ENCODE measurements at regions not wholly inside any gene's neighbourhood (a gene's known extent, or its start where the extent isn't known, plus 50 kb on each side); places are given as distances from the start of the nearest gene placed in this dataset.

- peak in 1 of 5 donors; percentile 45 for DNase-seq
Measured at GRCh38 chr17:77476931-77477805, 336.4 kb downstream of the SEC14L1 start.

DNA sequence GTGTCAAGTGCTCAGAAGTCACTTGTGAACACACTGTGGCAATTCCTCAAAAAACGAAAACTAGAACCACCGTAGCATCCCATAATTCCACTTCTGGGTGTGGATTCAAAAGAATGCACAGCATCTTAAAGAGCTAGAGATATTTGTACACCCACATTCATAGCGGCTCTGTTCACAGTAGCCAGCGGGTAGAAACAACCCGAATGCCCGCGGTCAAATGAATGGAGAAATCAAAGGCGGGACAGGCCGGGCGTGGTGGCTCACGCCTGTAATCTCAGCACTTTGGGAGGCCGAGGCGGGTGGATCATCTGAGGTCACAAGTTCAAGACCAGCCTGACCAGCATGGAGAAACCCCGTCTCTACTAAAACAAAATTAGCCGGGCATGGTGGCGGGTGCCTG, 337.5 kb downstream of the SEC14L1 start:
- DNase-seq, result no peak

DNA sequence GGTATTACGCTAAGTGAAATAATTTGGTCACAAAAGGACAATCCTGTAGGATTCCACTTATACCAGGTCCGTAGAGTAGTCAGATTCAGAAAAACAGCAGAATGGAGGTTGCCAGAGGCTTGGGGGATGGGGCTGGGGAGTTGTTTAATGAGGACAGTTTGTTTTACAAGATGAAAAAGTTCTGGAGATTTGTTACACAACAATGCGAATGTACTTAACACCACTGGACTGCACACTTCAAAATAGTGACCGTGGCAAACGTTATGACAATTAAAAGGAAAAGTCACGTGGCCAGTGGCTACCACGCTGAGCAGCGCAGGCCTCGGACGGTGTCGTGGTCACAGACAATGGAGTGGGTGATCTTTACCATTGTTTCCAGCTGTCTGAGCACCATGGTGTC, 338.1 kb downstream of the SEC14L1 start:
- DNase-seq, result no peak

- DNase-seq, result no peak
Measured at GRCh38 chr17:77479372-77480198, 338.8 kb downstream of the SEC14L1 start.

DNA sequence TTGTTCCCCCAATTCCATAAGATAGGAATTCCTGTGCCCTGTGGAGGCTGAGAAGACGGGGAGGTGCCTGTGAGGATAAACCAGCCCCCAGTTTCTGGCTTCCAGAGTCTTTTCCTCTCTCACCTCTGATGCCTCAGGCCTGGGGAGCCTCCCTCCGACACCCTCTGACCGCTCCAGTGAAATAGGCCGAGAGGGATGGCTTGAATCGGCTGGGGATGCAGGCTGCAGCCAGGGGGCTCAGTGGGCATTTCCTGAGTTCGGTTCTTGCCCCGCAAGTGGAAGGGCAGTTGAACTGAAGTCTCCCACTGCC, 339.4 kb downstream of the SEC14L1 start:
- no peak for DNase-seq

- no peak for DNase-seq
Measured at GRCh38 chr17:77480509-77481215, 339.9 kb downstream of the SEC14L1 start.

- no peak for DNase-seq
Measured at GRCh38 chr17:77481476-77482374, 341.0 kb downstream of the SEC14L1 start.

- no peak for DNase-seq
Measured at GRCh38 chr17:77482375-77483127, 341.8 kb downstream of the SEC14L1 start.

GRCh38 chr17:77483128-77483598, 342.4 kb downstream of the SEC14L1 start:
- no peak for DNase-seq

GRCh38 chr17:77484111-77484510, 343.3 kb downstream of the SEC14L1 start:
- no peak for DNase-seq

- no peak for DNase-seq
Measured at GRCh38 chr17:77485089-77485833, 344.5 kb downstream of the SEC14L1 start.

DNA sequence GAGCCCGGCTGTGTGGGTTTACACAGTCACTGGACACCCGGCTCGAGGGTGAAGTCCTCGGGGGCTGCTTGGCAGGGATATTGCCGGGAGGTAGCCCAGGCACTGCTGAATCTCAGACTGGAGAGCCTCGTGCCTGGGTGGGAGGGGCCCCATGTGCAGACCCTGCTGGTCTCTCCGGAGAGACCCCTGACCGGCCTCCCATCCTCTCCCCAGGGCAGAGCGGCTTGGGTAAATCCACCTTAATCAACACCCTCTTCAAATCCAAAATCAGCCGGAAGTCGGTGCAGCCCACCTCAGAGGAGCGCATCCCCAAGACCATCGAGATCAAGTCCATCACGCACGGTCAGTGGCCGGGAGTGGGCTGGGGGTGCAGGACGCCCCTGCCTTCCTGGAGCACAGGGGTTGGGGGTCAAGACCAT, 346.5 kb downstream of the SEC14L1 start:
- DNase-seq, result no peak

DNA sequence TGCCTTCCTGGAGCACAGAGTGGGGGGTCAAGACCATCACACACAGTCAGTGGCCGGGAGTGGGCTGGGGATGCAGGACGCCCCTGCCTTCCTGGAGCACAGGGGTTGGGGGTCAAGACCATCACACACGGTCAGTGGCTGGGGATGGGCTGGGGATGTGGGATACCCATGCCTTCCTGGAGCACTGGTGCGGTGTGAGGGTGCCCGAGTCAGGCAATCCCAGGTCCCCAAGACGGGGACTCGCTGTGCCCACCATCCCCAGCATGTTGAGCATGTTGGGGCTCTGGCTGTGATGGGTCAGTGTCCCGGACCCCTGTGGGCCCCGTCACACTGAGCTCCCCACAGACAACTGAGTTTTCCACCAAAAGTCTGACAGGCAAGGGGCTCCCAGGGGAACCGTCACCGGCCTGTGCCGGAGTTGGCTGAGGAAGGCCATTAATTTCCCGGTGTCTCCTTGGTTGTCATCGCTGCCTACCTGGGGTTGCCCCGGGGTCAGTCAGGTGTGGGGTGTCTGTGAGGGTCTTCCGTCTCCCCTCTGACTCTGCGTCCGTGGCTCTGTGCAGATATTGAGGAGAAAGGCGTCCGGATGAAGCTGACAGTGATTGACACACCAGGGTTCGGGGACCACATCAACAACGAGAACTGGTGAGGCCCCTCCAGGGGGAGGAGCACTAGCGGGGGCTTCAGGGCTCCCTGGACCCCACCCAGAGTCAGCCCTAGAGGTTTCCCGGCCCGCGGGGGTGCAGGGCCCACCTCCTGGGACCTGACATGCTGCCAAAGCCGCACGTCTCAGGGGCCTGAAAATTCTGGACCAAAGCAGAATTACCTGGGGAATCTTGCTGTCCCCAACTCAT, 347.1 kb downstream of the SEC14L1 start:
- DNase-seq, result no peak

DNA sequence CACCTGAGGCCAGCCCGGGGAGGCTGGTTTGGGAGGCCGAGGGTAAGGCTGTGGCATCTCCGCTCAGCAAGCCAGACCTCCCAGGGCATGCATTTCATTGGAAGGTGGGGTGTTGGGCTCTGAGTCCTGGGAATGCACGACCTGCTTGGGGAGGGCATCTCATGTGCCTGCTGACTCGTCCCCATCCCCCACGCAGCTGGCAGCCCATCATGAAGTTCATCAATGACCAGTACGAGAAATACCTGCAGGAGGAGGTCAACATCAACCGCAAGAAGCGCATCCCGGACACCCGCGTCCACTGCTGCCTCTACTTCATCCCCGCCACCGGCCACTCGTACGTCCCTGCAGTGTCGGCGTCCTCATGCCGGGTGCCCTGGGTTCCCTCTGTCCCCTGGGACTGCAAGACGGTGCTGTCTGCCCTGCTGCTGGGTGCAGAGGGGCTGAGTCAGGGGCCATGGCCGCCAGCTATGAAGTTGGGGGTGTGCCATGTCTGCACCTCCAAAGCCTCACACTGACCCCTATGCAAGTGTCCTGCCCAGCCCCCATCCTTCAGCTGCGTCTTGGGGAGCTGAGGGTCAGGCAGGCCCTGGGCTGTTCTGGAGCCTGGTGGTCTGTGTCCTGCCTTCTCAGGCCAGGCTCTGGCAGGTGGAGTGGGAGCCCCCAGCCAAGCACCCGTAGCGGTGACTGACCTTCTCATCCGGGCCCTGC, 347.9 kb downstream of the SEC14L1 start:
- no peak for DNase-seq

GRCh38 chr17:77489239-77489892, 348.6 kb downstream of the SEC14L1 start:
- no peak for DNase-seq

DNA sequence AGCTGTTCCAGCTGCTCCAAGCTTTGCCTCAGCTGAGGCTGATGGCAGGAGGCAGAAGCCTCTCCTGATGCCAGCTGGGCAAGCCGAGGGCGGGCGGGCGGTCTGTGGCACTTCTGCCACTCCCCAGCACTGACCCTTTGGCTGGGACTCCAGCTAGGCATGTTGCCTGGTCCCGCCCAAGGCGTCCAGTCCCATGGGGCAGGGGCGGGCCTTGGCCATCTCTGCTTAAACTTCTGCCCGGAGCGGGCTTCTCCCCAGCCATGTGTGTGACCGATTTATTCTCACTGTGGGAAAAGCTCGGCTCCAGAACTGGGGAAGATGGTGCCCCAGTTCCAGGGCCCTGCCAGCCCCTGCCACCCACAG, 349.1 kb downstream of the SEC14L1 start:
- DNase-seq, result no peak

- no peak for DNase-seq
Measured at GRCh38 chr17:77490361-77491183, 349.8 kb downstream of the SEC14L1 start.
